Astrocyte of the cerebellum (primary cell): ENCODE measurements at regions not wholly inside any gene's neighbourhood (a gene's known extent, or its start where the extent isn't known, plus 50 kb on each side); places are given as distances from the start of the nearest gene placed in this dataset.

ENCODE experiments used
- DNase-seq: peaks from one replicate; pipeline ENCODE4 v3.0.0-alpha.2; 2011; ENCODE audit warnings: low read depth
- H3K4me3 ChIP-seq: 2 replicates; pipeline ENCODE4 v1.5.1; 2011; ENCODE audit warnings: mild to moderate bottlenecking, low read depth, low read length, moderate library complexity
- CTCF ChIP-seq: IDR thresholded peaks from 2 replicates; pipeline ENCODE4 v1.5.1; 2012; ENCODE audit warnings: low read length, low read depth, moderate library complexity, mild to moderate bottlenecking; ENCODE audit errors: missing control alignments
- in situ Hi-C: cut with HindIII; loops from 2 replicates; pipeline ENCODE4 v1.10.0; 2017; ENCODE audit warnings: low sequenced_read_pairs

GRCh38 chr13:21228738-21229137, 52.3 kb downstream of the MRPL57 start:
- H3K4me3 ChIP-seq: no peak overlapping the region
- TF ChIP-seq CTCF: no peak
- no peak for DNase-seq
- in situ Hi-C loops: no loop called here

DNA sequence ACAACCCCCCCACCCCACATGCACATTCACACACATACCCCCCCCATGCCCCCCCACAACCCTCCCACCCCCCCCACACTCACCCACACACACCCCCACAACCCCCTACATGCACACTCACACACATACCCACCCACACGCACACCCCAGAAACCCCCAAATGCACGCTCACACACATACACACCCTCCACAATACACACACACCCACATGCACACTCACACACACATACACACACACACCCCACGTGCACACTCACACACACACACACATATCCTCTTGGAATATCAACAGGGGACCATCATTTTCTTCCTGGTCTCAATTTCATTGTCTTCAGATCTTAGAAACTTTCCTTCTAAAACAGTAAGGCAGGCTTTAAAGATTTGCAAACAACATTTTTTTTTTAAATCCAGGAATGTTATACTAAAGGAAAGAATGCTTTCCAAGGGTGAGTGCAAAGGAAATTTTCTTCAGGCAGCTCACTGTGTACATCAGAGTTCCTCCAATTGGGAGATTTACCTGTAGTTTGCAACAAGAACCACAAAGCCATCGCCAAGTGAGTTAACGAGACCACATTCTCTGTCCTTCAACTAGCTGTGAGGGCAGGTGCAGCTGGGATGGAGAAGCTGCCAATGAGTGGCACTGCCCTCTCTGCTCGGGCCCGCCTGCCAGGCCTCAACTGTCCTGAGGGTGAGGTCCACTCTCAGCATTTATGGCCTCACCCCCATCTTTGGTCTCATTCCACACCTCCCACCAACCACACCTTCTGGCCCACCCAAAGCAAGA, 53.0 kb downstream of the MRPL57 start:
- no peak overlapping the region for H3K4me3 ChIP-seq
- in situ Hi-C loops: no loop called here
- DNase-seq: no peak
- TF ChIP-seq CTCF: no peak

DNA sequence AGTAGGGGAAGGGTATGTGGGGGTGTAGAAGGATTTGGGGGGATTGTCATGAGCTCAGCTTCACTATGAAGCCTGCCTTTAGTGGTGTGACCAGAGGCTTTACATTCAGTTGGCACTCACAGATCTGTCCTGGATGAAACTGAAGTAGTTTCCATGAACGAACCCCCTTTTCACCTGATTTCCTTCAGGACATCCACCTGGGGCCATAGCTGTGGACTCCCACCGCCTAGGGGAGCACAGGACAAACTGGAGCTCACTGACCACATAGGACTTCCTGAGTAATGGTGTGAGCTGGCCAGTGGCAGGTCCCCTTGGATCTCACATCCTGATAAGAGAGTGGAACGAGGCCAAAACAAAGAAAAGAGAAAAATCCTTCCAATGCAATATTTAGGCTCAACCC, 54.1 kb downstream of the MRPL57 start:
- no peak overlapping the region for H3K4me3 ChIP-seq
- DNase-seq: no peak
- in situ Hi-C loops: no loop called here
- no peak for TF ChIP-seq CTCF

DNA sequence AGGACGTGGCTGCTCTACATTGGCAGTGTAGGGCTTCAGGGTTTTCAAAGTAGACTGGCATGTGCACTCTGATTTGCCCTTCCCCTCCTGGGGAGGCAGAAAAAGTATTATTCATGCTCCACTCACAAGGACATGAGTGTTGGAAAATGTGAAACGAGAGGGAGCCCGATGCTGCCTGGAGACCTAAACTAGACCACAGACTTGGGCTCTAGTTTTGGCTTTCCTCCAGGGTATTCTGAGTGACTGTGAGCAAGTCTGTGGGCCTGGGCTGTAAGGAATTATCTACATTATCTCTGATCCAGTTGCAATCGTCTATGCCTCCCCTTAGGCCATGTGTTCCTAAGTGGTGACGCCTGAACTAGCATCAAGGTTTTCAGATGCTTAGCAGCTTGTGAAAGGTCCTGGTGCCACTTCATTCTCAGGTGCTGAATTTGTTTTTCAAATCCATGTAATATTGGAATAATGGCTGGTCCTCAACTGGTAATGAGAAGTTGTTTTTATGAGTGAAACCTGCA, 55.0 kb downstream of the MRPL57 start:
- no peak for DNase-seq
- in situ Hi-C loops: no loop called here
- H3K4me3 ChIP-seq: no peak overlapping the region
- no peak for TF ChIP-seq CTCF

GRCh38 chr13:21232196-21232595, 55.7 kb downstream of the MRPL57 start:
- no peak for TF ChIP-seq CTCF
- DNase-seq: no peak
- in situ Hi-C loops: no loop called here
- H3K4me3 ChIP-seq: no peak overlapping the region

DNA sequence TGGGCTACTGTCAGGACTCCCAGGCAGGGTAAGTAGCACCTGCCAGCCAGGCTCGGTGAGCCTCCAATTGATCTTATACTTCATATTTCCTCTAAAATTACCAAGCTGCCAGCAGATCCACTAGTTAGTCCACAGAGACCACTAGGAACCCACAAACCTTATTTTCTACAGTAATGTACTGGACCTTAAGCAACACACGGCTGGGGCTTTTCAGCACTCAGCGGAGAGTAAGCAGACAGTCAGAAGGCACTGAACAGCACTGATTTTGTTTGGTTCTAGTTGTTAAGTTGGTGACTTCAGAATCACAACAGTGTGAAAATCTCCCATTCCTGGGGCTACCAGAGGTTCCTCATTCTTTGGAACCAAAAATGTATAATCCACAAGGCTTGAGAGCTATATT, 56.1 kb downstream of the MRPL57 start:
- in situ Hi-C loops: no loop called here

More for the DNA sequence above, 56.1 kb downstream of the MRPL57 start:
- no peak overlapping the region for H3K4me3 ChIP-seq
- DNase-seq: no peak
- no peak for TF ChIP-seq CTCF
